HEK293T (cell line): ENCODE measurements at regions not wholly inside any gene's neighbourhood (a gene's known extent, or its start where the extent isn't known, plus 50 kb on each side); places are given as distances from the start of the nearest gene placed in this dataset.

Source experiments
- CTBP1 ChIP-seq: fragments of 450-650 bp; IDR thresholded peaks from 2 replicates; pipeline ENCODE4 v1.6.1; 2016; ENCODE audit warnings: borderline replicate concordance
- FOXK2 ChIP-seq: fragments of 450-650 bp; IDR thresholded peaks from 2 replicates; pipeline ENCODE4 v1.6.1; 2016; ENCODE audit warnings: mild to moderate bottlenecking
- FOXM1 ChIP-seq: fragments of 450-650 bp; IDR thresholded peaks from 2 replicates; pipeline ENCODE4 v1.6.1; 2017; ENCODE audit warnings: mild to moderate bottlenecking, borderline replicate concordance
- L3MBTL2 ChIP-seq: fragments of 450-650 bp; conservative IDR thresholded peaks from 2 replicates; pipeline ENCODE4 v1.6.1; 2016; ENCODE audit warnings: mild to moderate bottlenecking
- LEF1 ChIP-seq: fragments of 450-650 bp; IDR thresholded peaks from 2 replicates; pipeline ENCODE4 v1.6.1; 2017; ENCODE audit warnings: mild to moderate bottlenecking, borderline replicate concordance
- SP1 ChIP-seq: fragments of 450-650 bp; IDR thresholded peaks from 2 replicates; pipeline ENCODE4 v1.6.1; 2017
- SUZ12 ChIP-seq: fragments of 450-650 bp; IDR thresholded peaks from 2 replicates; pipeline ENCODE4 v1.6.1; 2016; ENCODE audit warnings: mild to moderate bottlenecking
- TARDBP ChIP-seq: fragments of 450-650 bp; IDR thresholded peaks from 2 replicates; pipeline ENCODE4 v1.6.1; 2016
- TF ChIP-seq, protein P1 (sequence below): fragments of 450-650 bp; IDR thresholded peaks from 2 replicates; pipeline ENCODE4 v1.6.1; 2016

- TF ChIP-seq SUZ12 (no peak), SP1 (no peak), CTBP1 (no peak), L3MBTL2 (no peak), FOXM1 (no peak), LEF1 (no peak), FOXK2 (no peak), TARDBP (no peak)
- TF ChIP-seq, protein P1, sequence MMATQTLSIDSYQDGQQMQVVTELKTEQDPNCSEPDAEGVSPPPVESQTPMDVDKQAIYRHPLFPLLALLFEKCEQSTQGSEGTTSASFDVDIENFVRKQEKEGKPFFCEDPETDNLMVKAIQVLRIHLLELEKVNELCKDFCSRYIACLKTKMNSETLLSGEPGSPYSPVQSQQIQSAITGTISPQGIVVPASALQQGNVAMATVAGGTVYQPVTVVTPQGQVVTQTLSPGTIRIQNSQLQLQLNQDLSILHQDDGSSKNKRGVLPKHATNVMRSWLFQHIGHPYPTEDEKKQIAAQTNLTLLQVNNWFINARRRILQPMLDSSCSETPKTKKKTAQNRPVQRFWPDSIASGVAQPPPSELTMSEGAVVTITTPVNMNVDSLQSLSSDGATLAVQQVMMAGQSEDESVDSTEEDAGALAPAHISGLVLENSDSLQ: no peak
These were observed 241.8 kb downstream of the TTLL7 start for GRCh38 chr1:83756984-83757717.
